ENCODE measurements at regions not wholly inside any gene's neighbourhood (a gene's known extent, or its start where the extent isn't known, plus 50 kb on each side); places are given as distances from the start of the nearest gene placed in this dataset.

GRCh38 chr14:38835874-38836273 is 267.2 kb downstream of the SEC23A start:
- Histone ChIP-seq H3K27me3 (no peaks in the 10 kb centered on the region), H3K4me3 (no peak overlapping the region), H3K36me3 (no peaks in the 10 kb centered on the region), H3K9me3 (no peaks in the 10 kb centered on the region)
- DNase-seq: no peak

GRCh38 chr14:38828183-38828827 is 274.7 kb downstream of the SEC23A start:
- H3K36me3 ChIP-seq: no peaks in the 10 kb centered on the region
- H3K9me3 ChIP-seq: no peaks in the 10 kb centered on the region
- no peak overlapping the region for H3K4me3 ChIP-seq
- no peaks in the 10 kb centered on the region for H3K27me3 ChIP-seq
- DNase-seq: no peak

GRCh38 chr14:38824706-38825105 is 278.3 kb downstream of the SEC23A start:
- DNase-seq: no peak
- H3K4me3 ChIP-seq: no peak overlapping the region
- no peaks in the 10 kb centered on the region for H3K27me3 ChIP-seq
- no peaks in the 10 kb centered on the region for H3K9me3 ChIP-seq
- H3K36me3 ChIP-seq: no peaks in the 10 kb centered on the region

GRCh38 chr14:38818555-38818954 is 284.5 kb downstream of the SEC23A start:
- H3K36me3 ChIP-seq: no peaks in the 10 kb centered on the region
- no peaks in the 10 kb centered on the region for H3K9me3 ChIP-seq
- no peaks in the 10 kb centered on the region for H3K27me3 ChIP-seq
- H3K4me3 ChIP-seq: no peak overlapping the region
- no peak for DNase-seq

- Histone ChIP-seq H3K9me3 (no peaks in the 10 kb centered on the region), H3K27me3 (no peaks in the 10 kb centered on the region), H3K4me3 (no peak overlapping the region), H3K36me3 (no peaks in the 10 kb centered on the region)
- no peak for DNase-seq
These were observed 294.1 kb downstream of the SEC23A start for GRCh38 chr14:38808734-38809455.

- H3K9me3 ChIP-seq: no peaks in the 10 kb centered on the region
- H3K4me3 ChIP-seq: no peak overlapping the region
- no peak for DNase-seq
- H3K27me3 ChIP-seq: no peaks in the 10 kb centered on the region
- no peaks in the 10 kb centered on the region for H3K36me3 ChIP-seq
These were observed 303.4 kb downstream of the SEC23A start for GRCh38 chr14:38799671-38800070.

GRCh38 chr14:38794677-38795076 is 308.4 kb downstream of the SEC23A start:
- Histone ChIP-seq H3K27me3 (no peaks in the 10 kb centered on the region), H3K36me3 (no peaks in the 10 kb centered on the region), H3K4me3 (no peak overlapping the region), H3K9me3 (no peaks in the 10 kb centered on the region)
- no peak for DNase-seq

GRCh38 chr14:38791862-38792261 is 311.2 kb downstream of the SEC23A start:
- H3K9me3 ChIP-seq: no peaks in the 10 kb centered on the region
- H3K4me3 ChIP-seq: no peak overlapping the region
- H3K27me3 ChIP-seq: no peaks in the 10 kb centered on the region
- DNase-seq: no peak
- no peaks in the 10 kb centered on the region for H3K36me3 ChIP-seq

GRCh38 chr14:38790916-38791315 is 312.1 kb downstream of the SEC23A start:
- H3K4me3 ChIP-seq: no peak overlapping the region
- DNase-seq: no peak
- no peaks in the 10 kb centered on the region for H3K9me3 ChIP-seq
- no peaks in the 10 kb centered on the region for H3K36me3 ChIP-seq
- no peaks in the 10 kb centered on the region for H3K27me3 ChIP-seq

- no peak overlapping the region for H3K4me3 ChIP-seq
- no peak for DNase-seq
- no peaks in the 10 kb centered on the region for H3K27me3 ChIP-seq
- no peaks in the 10 kb centered on the region for H3K9me3 ChIP-seq
- no peaks in the 10 kb centered on the region for H3K36me3 ChIP-seq
These were observed 313.2 kb downstream of the SEC23A start for GRCh38 chr14:38789805-38790204.

- Histone ChIP-seq H3K9me3 (no peaks in the 10 kb centered on the region), H3K36me3 (no peaks in the 10 kb centered on the region), H3K4me3 (no peak overlapping the region), H3K27me3 (no peaks in the 10 kb centered on the region)
- no peak for DNase-seq
These were observed 315.0 kb downstream of the SEC23A start for GRCh38 chr14:38788060-38788459.

GRCh38 chr14:38786921-38787320 is 316.1 kb downstream of the SEC23A start:
- H3K9me3 ChIP-seq: no peaks in the 10 kb centered on the region
- no peak overlapping the region for H3K4me3 ChIP-seq

GRCh38 chr14:38777401-38777800 is 325.6 kb downstream of the SEC23A start:
- no peak for DNase-seq
- Histone ChIP-seq H3K4me3 (no peak overlapping the region), H3K9me3 (no peaks in the 10 kb centered on the region), H3K36me3 (no peaks in the 10 kb centered on the region), H3K27me3 (no peaks in the 10 kb centered on the region)

More at GRCh38 chr14:38786921-38787320, 316.1 kb downstream of the SEC23A start:
- Histone ChIP-seq H3K27me3 (no peaks in the 10 kb centered on the region), H3K36me3 (no peaks in the 10 kb centered on the region)
- no peak for DNase-seq

GRCh38 chr14:38775986-38776385 is 327.0 kb downstream of the SEC23A start:
- no peak for DNase-seq
- Histone ChIP-seq H3K9me3 (no peaks in the 10 kb centered on the region), H3K27me3 (no peaks in the 10 kb centered on the region), H3K36me3 (no peaks in the 10 kb centered on the region), H3K4me3 (no peak overlapping the region)

GRCh38 chr14:38774162-38774561 is 328.9 kb downstream of the SEC23A start:
- Histone ChIP-seq H3K36me3 (no peaks in the 10 kb centered on the region), H3K9me3 (no peaks in the 10 kb centered on the region), H3K27me3 (no peaks in the 10 kb centered on the region), H3K4me3 (no peak overlapping the region)
- DNase-seq: no peak

GRCh38 chr14:38770251-38770650 is 332.8 kb downstream of the SEC23A start:
- Histone ChIP-seq H3K36me3 (no peaks in the 10 kb centered on the region), H3K9me3 (no peaks in the 10 kb centered on the region), H3K4me3 (no peak overlapping the region), H3K27me3 (no peaks in the 10 kb centered on the region)
- DNase-seq: no peak

GRCh38 chr14:38762845-38763244 is 340.2 kb downstream of the SEC23A start:
- Histone ChIP-seq H3K4me3 (no peak overlapping the region), H3K27me3 (no peaks in the 10 kb centered on the region), H3K9me3 (no peaks in the 10 kb centered on the region), H3K36me3 (no peaks in the 10 kb centered on the region)
- DNase-seq: no peak

- no peak overlapping the region for H3K4me3 ChIP-seq
- no peaks in the 10 kb centered on the region for H3K9me3 ChIP-seq
- no peaks in the 10 kb centered on the region for H3K27me3 ChIP-seq
- DNase-seq: no peak
- H3K36me3 ChIP-seq: no peaks in the 10 kb centered on the region
These were observed 340.6 kb downstream of the SEC23A start for GRCh38 chr14:38762426-38762825.
